GM18858 (cell line): ENCODE measurements at regions not wholly inside any gene's neighbourhood (a gene's known extent, or its start where the extent isn't known, plus 50 kb on each side); places are given as distances from the start of the nearest gene placed in this dataset.

Experiments used
- ATAC-seq: cut with Tn5 transposase; IDR thresholded peaks from one replicate; pipeline ENCODE4 v1.9.1; 2021; ENCODE audit not compliant: unreplicated experiment

- no peak for ATAC-seq
Measured at GRCh38 chr1:8147956-8148355, 121.8 kb upstream of the ERRFI1 start.

GRCh38 chr1:8146257-8146855, 120.2 kb upstream of the ERRFI1 start:
- no peak for ATAC-seq

- ATAC-seq, result no peak
Measured at GRCh38 chr1:8145545-8146202, 119.6 kb upstream of the ERRFI1 start.

- ATAC-seq, result no peak
Measured at GRCh38 chr1:8144323-8144722, 118.2 kb upstream of the ERRFI1 start.

GRCh38 chr1:8142955-8143629, 117.0 kb upstream of the ERRFI1 start:
- no peak for ATAC-seq

GRCh38 chr1:8139941-8140340, 113.8 kb upstream of the ERRFI1 start:
- ATAC-seq, result no peak

GRCh38 chr1:8139383-8139782, 113.3 kb upstream of the ERRFI1 start:
- ATAC-seq, result no peak

GRCh38 chr1:8138673-8139072, 112.6 kb upstream of the ERRFI1 start:
- ATAC-seq, result no peak

GRCh38 chr1:8137481-8138244, 111.6 kb upstream of the ERRFI1 start:
- no peak for ATAC-seq

GRCh38 chr1:8136766-8137165, 110.7 kb upstream of the ERRFI1 start:
- ATAC-seq, result no peak

- ATAC-seq, result no peak
Measured at GRCh38 chr1:8135250-8135649, 109.1 kb upstream of the ERRFI1 start.

GRCh38 chr1:8134546-8135235, 108.6 kb upstream of the ERRFI1 start:
- ATAC-seq, result no peak

- ATAC-seq, result no peak
Measured at GRCh38 chr1:8133657-8134430, 107.7 kb upstream of the ERRFI1 start.

GRCh38 chr1:8133190-8133589, 107.1 kb upstream of the ERRFI1 start:
- no peak for ATAC-seq

GRCh38 chr1:8127171-8127641, 101.1 kb upstream of the ERRFI1 start:
- ATAC-seq, result no peak

- ATAC-seq, result no peak
Measured at GRCh38 chr1:8122477-8123407, 96.6 kb upstream of the ERRFI1 start.

- no peak for ATAC-seq
Measured at GRCh38 chr1:8122160-8122476, 96.0 kb upstream of the ERRFI1 start.

GRCh38 chr1:8121261-8122159, 95.4 kb upstream of the ERRFI1 start:
- ATAC-seq, result no peak
